Transverse colon (tissue), 4 donors: ENCODE measurements at regions not wholly inside any gene's neighbourhood (a gene's known extent, or its start where the extent isn't known, plus 50 kb on each side); places are given as distances from the start of the nearest gene placed in this dataset.
A peak's percentile ranks its signal among the peaks of the same experiment; 100 is the strongest.

Experiments
- DNase-seq: peaks from one replicate; pipeline ENCODE4 v3.0.0-alpha.2; 2019
- H3K27ac ChIP-seq, 4 donors: fragments of 200-600 bp; sonication (generic); 2 replicates each; pipeline ENCODE4 v1.5.1; 2016 to 2018; ENCODE audit warnings: inconsistent platforms in 4 of 4
- H3K27me3 ChIP-seq: fragments of 200-600 bp; sonication (generic); 2 replicates; pipeline ENCODE4 v1.5.1; 2017; ENCODE audit warnings: inconsistent platforms
- H3K36me3 ChIP-seq, 4 donors: fragments of 200-600 bp; sonication (generic); 2 replicates each; pipeline ENCODE4 v1.5.1; 2017 to 2019; ENCODE audit warnings: inconsistent platforms in 4 of 4
- H3K4me1 ChIP-seq, 4 donors: fragments of 200-600 bp; sonication (generic); 2 replicates each; pipeline ENCODE4 v1.5.1; 2017 to 2020; ENCODE audit warnings: inconsistent platforms in 4 of 4
- H3K4me3 ChIP-seq, 4 donors: fragments of 200-600 bp; sonication (generic); 1 replicate in 1 of 4; 2 replicates in 3 of 4; pipeline versions ENCODE4 v1.5.1 to v1.6.1; 2017 to 2019; ENCODE audit warnings: inconsistent platforms in 4 of 4
- H3K9me3 ChIP-seq, 2 donors: fragments of 200-600 bp; sonication (generic); 2 replicates each; pipeline ENCODE4 v1.5.1; 2017 to 2019; ENCODE audit warnings: inconsistent platforms in 2 of 2
- EP300 ChIP-seq: sonication (generic); formaldehyde crosslinking; IDR thresholded peaks from one replicate; pipeline ENCODE4 v1.6.1; 2017; ENCODE audit warnings: antibody characterized with exemption, low read depth
- POLR2A ChIP-seq: fragments of 450-650 bp; IDR thresholded peaks from one replicate; pipeline ENCODE4 v1.6.1; 2016; ENCODE audit warnings: antibody characterized with exemption, mild to moderate bottlenecking, moderate library complexity
- POLR2AphosphoS5 ChIP-seq, 3 donors: sonication (generic); formaldehyde crosslinking; IDR thresholded peaks; one replicate each; pipeline ENCODE4 v1.6.1; 2016; ENCODE audit warnings: antibody characterized with exemption in 3 of 3
- WGBS, 2 donors: methylation state at CpG; one replicate each; pipeline ENCODE4 v1.1.5; 2018; ENCODE audit warnings: low coverage in 1 of 2; 5-methylcytosine and 5-hydroxymethylcytosine counted together
- in situ Hi-C, 4 donors: fragments of 200-750 bp; cut with MboI; loops; one replicate each; pipeline versions ENCODE4 v1.15.0 to v1.15.1; 2017; ENCODE audit warnings: low sequenced_read_pairs in 3 of 4, low pct_ligation_motif_present in 1 of 4, low pct_unique_long_range_greater_than_20kb in 1 of 4
- intact Hi-C: fragments of 100-400 bp; cut with DNase I; formaldehyde crosslinking; loops from one replicate; pipeline ENCODE4 v1.15.1; 2023; ENCODE audit warnings: low total_unique reads
- TF ChIP-seq, protein P1 (sequence below), 5 experiments: fragments of 200-600 bp in 3 of 5; fragments of 450-650 bp in 2 of 5; sonication (generic) in 3 of 5; IDR thresholded peaks; 1 replicate in 2 of 5; 2 replicates in 3 of 5; pipeline ENCODE4 v1.5.1; 2016 to 2017; ENCODE audit warnings: antibody characterized with exemption in 5 of 5, inconsistent platforms in 3 of 5, mild to moderate bottlenecking in 2 of 5, moderate library complexity in 1 of 5

GRCh38 chr7:159231017-159231416 lies 86.3 kb upstream of the VIPR2 start:
- WGBS, 2 donors, result 90 to 93% methylated on average over 5 to 33 of the region's 33 CpGs
- TF ChIP-seq POLR2AphosphoS5 (IDR thresholded peaks at IDR 0.05) (no peak), POLR2A (no peak), EP300 (no peak)
- TF ChIP-seq, protein P1, sequence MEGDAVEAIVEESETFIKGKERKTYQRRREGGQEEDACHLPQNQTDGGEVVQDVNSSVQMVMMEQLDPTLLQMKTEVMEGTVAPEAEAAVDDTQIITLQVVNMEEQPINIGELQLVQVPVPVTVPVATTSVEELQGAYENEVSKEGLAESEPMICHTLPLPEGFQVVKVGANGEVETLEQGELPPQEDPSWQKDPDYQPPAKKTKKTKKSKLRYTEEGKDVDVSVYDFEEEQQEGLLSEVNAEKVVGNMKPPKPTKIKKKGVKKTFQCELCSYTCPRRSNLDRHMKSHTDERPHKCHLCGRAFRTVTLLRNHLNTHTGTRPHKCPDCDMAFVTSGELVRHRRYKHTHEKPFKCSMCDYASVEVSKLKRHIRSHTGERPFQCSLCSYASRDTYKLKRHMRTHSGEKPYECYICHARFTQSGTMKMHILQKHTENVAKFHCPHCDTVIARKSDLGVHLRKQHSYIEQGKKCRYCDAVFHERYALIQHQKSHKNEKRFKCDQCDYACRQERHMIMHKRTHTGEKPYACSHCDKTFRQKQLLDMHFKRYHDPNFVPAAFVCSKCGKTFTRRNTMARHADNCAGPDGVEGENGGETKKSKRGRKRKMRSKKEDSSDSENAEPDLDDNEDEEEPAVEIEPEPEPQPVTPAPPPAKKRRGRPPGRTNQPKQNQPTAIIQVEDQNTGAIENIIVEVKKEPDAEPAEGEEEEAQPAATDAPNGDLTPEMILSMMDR (IDR thresholded peaks at IDR 0.05), result no peak
- Histone ChIP-seq H3K9me3 (no peaks in the 10 kb centered on the region), H3K4me1 (no peaks in the 10 kb centered on the region), H3K36me3 (no peaks in the 10 kb centered on the region), H3K27ac (no peak overlapping the region), H3K4me3 (no peak overlapping the region), H3K27me3 (no peaks in the 10 kb centered on the region)
- in situ Hi-C loops (no loop called here), intact Hi-C loops (no loop called here)
- DNase-seq, result no peak

DNA sequence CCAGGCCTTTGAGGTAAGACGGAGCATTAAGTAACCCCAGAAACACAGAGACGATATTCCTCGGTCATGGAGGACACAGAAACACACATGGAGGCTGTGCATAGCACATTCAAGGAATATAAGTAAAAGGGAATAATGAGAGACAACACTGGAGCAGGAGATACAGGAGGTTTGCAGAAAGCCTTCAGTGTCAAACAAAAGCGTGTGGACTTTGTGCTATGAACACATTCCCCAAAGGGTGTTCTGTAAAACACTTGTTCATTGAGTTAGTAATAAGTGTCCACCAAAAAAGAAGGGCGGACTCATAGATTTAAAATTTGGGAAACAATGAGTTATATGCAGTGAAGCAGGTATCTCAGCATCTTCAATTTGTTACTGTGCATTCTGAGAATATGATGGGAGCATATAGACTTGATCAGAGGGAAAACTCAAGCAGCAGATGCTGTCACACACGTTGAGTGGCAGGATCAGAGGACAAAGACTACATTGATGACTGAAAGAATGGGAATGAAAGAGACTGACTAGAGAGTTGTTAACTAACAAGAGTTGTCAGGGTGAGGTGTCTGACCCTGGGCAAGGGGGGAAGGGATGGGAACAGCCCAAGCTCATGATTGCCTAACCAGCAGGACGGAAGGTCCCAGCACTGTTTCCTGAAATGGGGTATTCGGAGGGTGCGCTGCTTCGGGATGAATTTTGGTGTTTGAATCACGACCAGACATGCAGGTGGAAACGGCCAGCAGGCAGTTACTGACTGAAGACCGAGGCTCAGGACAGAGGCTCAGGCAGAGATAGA lies 85.2 kb upstream of the VIPR2 start:
- in situ Hi-C loops (no loop called here), intact Hi-C loops (no loop called here)
- DNase-seq, result no peak
- no peak overlapping the region for H3K4me3 ChIP-seq
- WGBS, 2 donors, result 82 to 83% methylated on average over 6 to 13 of the region's 13 CpGs
- H3K36me3 ChIP-seq, result no peaks in the 10 kb centered on the region
- no peaks in the 10 kb centered on the region for H3K9me3 ChIP-seq
- H3K27me3 ChIP-seq, result no peaks in the 10 kb centered on the region
- H3K4me1 ChIP-seq, result no peaks in the 10 kb centered on the region
- no peak overlapping the region for H3K27ac ChIP-seq
- no peak for TF ChIP-seq POLR2AphosphoS5 (IDR thresholded peaks at IDR 0.05)
- TF ChIP-seq, protein P1 (IDR thresholded peaks at IDR 0.05), result no peak
- no peak for TF ChIP-seq POLR2A
- no peak for TF ChIP-seq EP300

DNA sequence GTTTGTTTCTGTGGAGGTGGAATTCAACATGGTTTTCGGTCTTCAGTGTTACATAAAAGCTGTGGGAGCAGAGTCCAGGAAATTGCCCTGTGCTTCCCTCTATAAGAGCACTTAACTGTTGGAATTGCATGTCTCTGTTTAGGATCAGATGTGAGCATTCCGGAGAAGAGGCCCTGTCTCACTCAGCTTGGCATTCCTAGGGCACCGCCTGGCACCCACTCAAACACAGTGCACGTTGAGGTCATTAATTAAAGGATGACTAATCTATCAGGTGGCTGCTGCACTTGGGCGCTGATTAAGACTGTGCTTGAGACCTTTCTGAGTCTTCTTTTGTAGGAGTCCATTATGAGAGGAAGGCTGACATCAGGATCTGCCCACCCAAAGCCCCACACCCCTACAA lies 82.8 kb upstream of the VIPR2 start:
- TF ChIP-seq, protein P1 (IDR thresholded peaks at IDR 0.05), result no peak
- TF ChIP-seq POLR2AphosphoS5 (IDR thresholded peaks at IDR 0.05), result peak in 2 of 3 donors; percentile 38 to 39
- Histone ChIP-seq H3K9me3 (no peaks in the 10 kb centered on the region), H3K36me3 (no peaks in the 10 kb centered on the region), H3K4me3 (no peak overlapping the region), H3K4me1 (no peaks in the 10 kb centered on the region), H3K27me3 (no peaks in the 10 kb centered on the region), H3K27ac (no peak overlapping the region)
- intact Hi-C loops (no loop called here), in situ Hi-C loops (no loop called here)
- DNase-seq, result no peak
- 30 to 57% methylated on average over 3 to 5 of the region's 5 CpGs for WGBS, 2 donors

- Histone ChIP-seq H3K4me1 (no peaks in the 10 kb centered on the region), H3K4me3 (no peak overlapping the region), H3K27ac (no peak overlapping the region), H3K36me3 (no peaks in the 10 kb centered on the region), H3K27me3 (no peaks in the 10 kb centered on the region), H3K9me3 (no peaks in the 10 kb centered on the region)
- WGBS, 2 donors, result 48 to 82% methylated on average over 3 to 6 of the region's 6 CpGs
- DNase-seq, result no peak
- intact Hi-C loops, result no loop called here
- in situ Hi-C loops, result no loop called here
- TF ChIP-seq, protein P1 (IDR thresholded peaks at IDR 0.05), result no peak
- TF ChIP-seq POLR2AphosphoS5 (IDR thresholded peaks at IDR 0.05), result no peak
Measured at GRCh38 chr7:159226011-159226702, 81.5 kb upstream of the VIPR2 start.
